WTC11 (cell line): ENCODE measurements at regions not wholly inside any gene's neighbourhood (a gene's known extent, or its start where the extent isn't known, plus 50 kb on each side); places are given as distances from the start of the nearest gene placed in this dataset.

ENCODE experiments used
- ATAC-seq: fragments of 200-7000 bp; cut with Tn5 transposase; 2 replicates; pipeline ENCODE4 v1.10.0; 2021; ENCODE audit warnings: mild to moderate bottlenecking, moderate library complexity
- CTCF ChIA-PET: fragments of 300-600 bp; sonication (Branson Sonifier 250); formaldehyde crosslinking; loops from one replicate; lab custom pipeline; 2021; ENCODE audit warnings: antibody characterized with exemption; lab: Charles Lee
- POLR2A ChIA-PET: fragments of 350-600 bp; sonication (Branson Sonifier 250); formaldehyde crosslinking; loops from one replicate; lab custom pipeline; 2021; ENCODE audit warnings: antibody characterized with exemption; lab: Charles Lee
- DNase-seq: peaks from one replicate; pipeline ENCODE4 v3.0.0; 2021; ENCODE audit warnings: low spot score
- H3K27ac Mint-ChIP-seq: 2 replicates; pipeline ENCODE4 v1.8.0; 2021; ENCODE audit warnings: mixed read lengths
- H3K27me3 Mint-ChIP-seq: 2 replicates; pipeline ENCODE4 v1.8.0; 2021; ENCODE audit warnings: low read depth, mild to moderate bottlenecking, moderate library complexity, mixed read lengths
- H3K36me3 Mint-ChIP-seq: 2 replicates; pipeline ENCODE4 v1.8.0; 2021; ENCODE audit warnings: mixed read lengths
- H3K4me1 Mint-ChIP-seq: 2 replicates; pipeline ENCODE4 v1.8.0; 2022; ENCODE audit warnings: mixed read lengths
- H3K4me3 Mint-ChIP-seq: 2 replicates; pipeline ENCODE4 v1.8.0; 2021; ENCODE audit warnings: mild to moderate bottlenecking, moderate library complexity, mixed read lengths
- H3K9me3 Mint-ChIP-seq: 2 replicates; pipeline ENCODE4 v1.8.0; 2021; ENCODE audit warnings: mixed read lengths
- AR ChIP-seq: fragments of 250-450 bp; sonication (Bioruptor Pico); IDR thresholded peaks from 2 replicates; pipeline ENCODE4 v1.9.0; 2021; ENCODE audit warnings: mild to moderate bottlenecking
- ATF6 ChIP-seq: sonication (generic); formaldehyde crosslinking; IDR thresholded peaks from 2 replicates; pipeline ENCODE4 v1.8.1; 2023; ENCODE audit warnings: mild to moderate bottlenecking, missing genetic modification reagents
- ETV6 ChIP-seq: sonication (generic); formaldehyde crosslinking; IDR thresholded peaks from 2 replicates; pipeline ENCODE4 v1.8.1; 2022; ENCODE audit warnings: mild to moderate bottlenecking, missing genetic modification reagents
- FOXP1 ChIP-seq: sonication (generic); formaldehyde crosslinking; IDR thresholded peaks from 2 replicates; pipeline ENCODE4 v1.8.0; 2022; ENCODE audit warnings: missing genetic modification reagents, mild to moderate bottlenecking, moderate library complexity, borderline replicate concordance
- GABPB1 ChIP-seq: sonication (generic); formaldehyde crosslinking; IDR thresholded peaks from 2 replicates; pipeline ENCODE4 v1.8.1; 2023; ENCODE audit warnings: mild to moderate bottlenecking, missing genetic modification reagents
- JUN ChIP-seq: sonication (generic); formaldehyde crosslinking; IDR thresholded peaks from 2 replicates; pipeline ENCODE4 v1.8.0; 2023; ENCODE audit warnings: mild to moderate bottlenecking, missing genetic modification reagents
- MAX ChIP-seq: sonication (generic); formaldehyde crosslinking; IDR thresholded peaks from 2 replicates; pipeline ENCODE4 v1.8.0; 2022; ENCODE audit warnings: mild to moderate bottlenecking, missing genetic modification reagents
- MXD4 ChIP-seq: fragments of 250-450 bp; sonication (Bioruptor Pico); IDR thresholded peaks from 2 replicates; pipeline ENCODE4 v1.8.0; 2021; ENCODE audit warnings: mild to moderate bottlenecking, moderate library complexity, borderline replicate concordance
- MYBL2 ChIP-seq: sonication (generic); formaldehyde crosslinking; IDR thresholded peaks from 2 replicates; pipeline ENCODE4 v1.8.1; 2023; ENCODE audit warnings: mild to moderate bottlenecking, moderate library complexity, missing genetic modification reagents
- OVOL2 ChIP-seq: fragments of 250-450 bp; sonication (Bioruptor Pico); IDR thresholded peaks from 2 replicates; pipeline ENCODE4 v1.9.0; 2021; ENCODE audit warnings: mild to moderate bottlenecking, borderline replicate concordance
- PRDM15 ChIP-seq: sonication (generic); formaldehyde crosslinking; IDR thresholded peaks from 2 replicates; pipeline ENCODE4 v1.8.0; 2022; ENCODE audit warnings: missing genetic modification reagents
- SOX15 ChIP-seq: fragments of 250-450 bp; sonication (Bioruptor Pico); IDR thresholded peaks from 2 replicates; pipeline ENCODE4 v1.9.0; 2021; ENCODE audit warnings: mild to moderate bottlenecking
- TEAD1 ChIP-seq: sonication (generic); formaldehyde crosslinking; IDR thresholded peaks from 2 replicates; pipeline ENCODE4 v1.8.0; 2022; ENCODE audit warnings: mild to moderate bottlenecking, missing genetic modification reagents
- ZBTB21 ChIP-seq: sonication (generic); formaldehyde crosslinking; IDR thresholded peaks from 2 replicates; pipeline ENCODE4 v1.8.1; 2023; ENCODE audit warnings: mild to moderate bottlenecking, missing genetic modification reagents, borderline replicate concordance
- ZNF121 ChIP-seq: sonication (generic); formaldehyde crosslinking; IDR thresholded peaks from 2 replicates; pipeline ENCODE4 v1.8.0; 2023; ENCODE audit warnings: missing genetic modification reagents
- ZNF219 ChIP-seq: sonication (generic); formaldehyde crosslinking; IDR thresholded peaks from 2 replicates; pipeline ENCODE4 v1.8.0; 2023; ENCODE audit warnings: missing genetic modification reagents, mild to moderate bottlenecking, borderline replicate concordance
- ZNF317 ChIP-seq: sonication (generic); formaldehyde crosslinking; IDR thresholded peaks from 2 replicates; pipeline ENCODE4 v1.8.1; 2023; ENCODE audit warnings: low read depth, mild to moderate bottlenecking, moderate library complexity, missing genetic modification reagents, borderline replicate concordance
- TF ChIP-seq, protein P1 (sequence below): sonication (generic); formaldehyde crosslinking; IDR thresholded peaks from 2 replicates; pipeline ENCODE4 v1.8.1; 2022; ENCODE audit warnings: mild to moderate bottlenecking, missing genetic modification reagents, moderate library complexity, borderline replicate concordance

DNA sequence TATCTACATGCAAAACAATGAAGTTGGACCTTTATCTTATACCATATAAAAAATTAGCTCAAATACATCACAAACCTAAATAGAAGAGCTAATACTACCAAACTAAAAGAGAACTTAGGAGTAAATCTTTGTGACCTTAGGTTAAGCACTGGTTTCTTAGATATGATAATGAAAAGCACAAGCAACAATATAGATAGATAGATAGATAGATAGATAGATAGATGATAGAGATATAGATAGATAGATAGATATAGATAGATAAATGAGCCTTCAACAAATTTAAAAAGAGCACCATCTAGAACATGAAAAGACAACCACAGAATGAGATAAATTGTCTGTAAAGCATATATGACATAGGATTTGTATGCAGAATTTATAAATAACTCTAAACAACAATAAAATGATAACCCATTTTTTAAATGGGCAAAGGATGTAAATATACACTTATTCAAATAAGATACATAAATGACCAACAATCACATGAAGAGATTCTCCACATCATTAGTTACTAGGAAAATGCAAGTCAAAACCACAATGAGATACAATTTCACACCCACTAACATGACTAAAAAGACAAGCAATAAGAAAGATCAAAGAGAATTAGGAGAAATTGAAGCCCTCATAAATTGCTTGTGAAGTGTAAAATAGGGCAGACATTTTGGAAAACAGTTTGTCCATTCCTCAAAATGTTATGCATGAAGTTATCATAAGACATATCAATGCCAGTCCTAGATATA, 293.7 kb downstream of the BTG1 start (continued):
- TF ChIP-seq ATF6 = no peak

GRCh38 chr12:91846466-91847055, 299.1 kb downstream of the BTG1 start:
- POLR2A ChIA-PET = no interaction called here
- no peak for TF ChIP-seq MAX
- TF ChIP-seq JUN (CRISPR knock-in tag) = no peak
- TF ChIP-seq MYBL2 (CRISPR knock-in tag) = no peak
- TF ChIP-seq TEAD1 (CRISPR knock-in tag) = no peak
- no peak for TF ChIP-seq GABPB1 (CRISPR knock-in tag)
- TF ChIP-seq, protein P1, sequence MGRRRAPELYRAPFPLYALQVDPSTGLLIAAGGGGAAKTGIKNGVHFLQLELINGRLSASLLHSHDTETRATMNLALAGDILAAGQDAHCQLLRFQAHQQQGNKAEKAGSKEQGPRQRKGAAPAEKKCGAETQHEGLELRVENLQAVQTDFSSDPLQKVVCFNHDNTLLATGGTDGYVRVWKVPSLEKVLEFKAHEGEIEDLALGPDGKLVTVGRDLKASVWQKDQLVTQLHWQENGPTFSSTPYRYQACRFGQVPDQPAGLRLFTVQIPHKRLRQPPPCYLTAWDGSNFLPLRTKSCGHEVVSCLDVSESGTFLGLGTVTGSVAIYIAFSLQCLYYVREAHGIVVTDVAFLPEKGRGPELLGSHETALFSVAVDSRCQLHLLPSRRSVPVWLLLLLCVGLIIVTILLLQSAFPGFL (CRISPR knock-in tag) = no peak
- TF ChIP-seq ZNF317 (CRISPR knock-in tag) = no peak
- no peak for TF ChIP-seq ZBTB21 (CRISPR knock-in tag)
- no peaks in the 10 kb centered on the region for H3K4me1 Mint-ChIP-seq
- no peaks in the 10 kb centered on the region for H3K36me3 Mint-ChIP-seq
- DNase-seq (no peak), ATAC-seq (no peak)
- CTCF ChIA-PET = no interaction called here
- no peaks in the 10 kb centered on the region for H3K27me3 Mint-ChIP-seq
- no peak overlapping the region for H3K27ac Mint-ChIP-seq
- H3K4me3 Mint-ChIP-seq = no peak overlapping the region
- peaks cover 21% of the 10 kb centered on the region for H3K9me3 Mint-ChIP-seq

DNA sequence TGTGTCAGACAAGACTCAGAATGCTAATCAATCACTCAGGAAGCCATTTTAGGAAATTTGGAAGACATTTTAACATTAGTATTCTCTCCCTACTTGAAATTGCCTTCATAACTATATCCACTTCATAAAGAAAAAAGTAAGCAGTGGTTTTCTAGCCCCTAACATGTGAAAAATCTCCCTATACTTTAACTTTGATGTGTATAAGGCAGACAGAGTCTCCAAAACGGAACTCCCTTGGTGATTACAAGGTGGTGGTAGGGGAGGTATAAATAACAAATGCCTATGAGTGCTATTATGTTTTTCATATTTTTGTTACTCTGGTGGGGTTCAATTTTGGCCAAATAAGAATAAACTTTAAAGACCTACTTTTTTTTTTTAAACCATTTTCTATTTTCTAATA, 300.3 kb downstream of the BTG1 start:
- Mint-ChIP-seq H3K36me3 (no peaks in the 10 kb centered on the region), H3K4me3 (no peak overlapping the region), H3K9me3 (peaks cover 28% of the 10 kb centered on the region), H3K27me3 (no peaks in the 10 kb centered on the region), H3K4me1 (no peaks in the 10 kb centered on the region), H3K27ac (no peak overlapping the region)
- CTCF ChIA-PET = no interaction called here
- POLR2A ChIA-PET = no interaction called here
- no peak for ATAC-seq
- TF ChIP-seq PRDM15 (CRISPR knock-in tag) = no peak
- no peak for TF ChIP-seq ZNF121 (CRISPR knock-in tag)
- no peak for TF ChIP-seq ZNF219 (CRISPR knock-in tag)
- no peak for TF ChIP-seq AR (CRISPR knock-in tag)
- no peak for TF ChIP-seq MXD4 (CRISPR knock-in tag)
- no peak for TF ChIP-seq ETV6 (CRISPR knock-in tag)
- no peak for TF ChIP-seq OVOL2 (CRISPR knock-in tag)
- TF ChIP-seq FOXP1 = no peak
- TF ChIP-seq, protein P1 (CRISPR knock-in tag) = no peak
- no peak for TF ChIP-seq SOX15 (CRISPR knock-in tag)
- DNase-seq = no peak
